Stimulated activated naive B cell treated with anti-CD40 and anti-IgM and Interleukin-4, amounts not matched to agents 10 μg/mL and 1 μg/mL and 100 μg/mL, for 72 hours (primary cell): ENCODE measurements at regions not wholly inside any gene's neighbourhood (a gene's known extent, or its start where the extent isn't known, plus 50 kb on each side); places are given as distances from the start of the nearest gene placed in this dataset.
"Not testable (repeated sequence)": the region's sequence is repeated elsewhere in the genome, so short reads cannot be mapped to it uniquely, and the experiment has no call there.

Experiments used
- ATAC-seq, 2 donors: fragments of 150-1000 bp; cut with Tn5 transposase; replicated peaks; 2 replicates each; pipeline ENCODE4 v1.10.0; 2021; ENCODE audit warnings: moderate library complexity in 1 of 2
- DNase-seq: peaks from one replicate; pipeline ENCODE4 v3.0.0; 2021
- H3K27ac Mint-ChIP-seq: one replicate; pipeline ENCODE4 v1.8.0; 2022; ENCODE audit warnings: mild to moderate bottlenecking, mixed read lengths
- H3K27me3 Mint-ChIP-seq, 2 donors: one replicate each; pipeline ENCODE4 v1.8.0; 2022; ENCODE audit warnings: mixed read lengths in 2 of 2
- H3K36me3 Mint-ChIP-seq, 2 donors: one replicate each; pipeline ENCODE4 v1.8.0; 2022; ENCODE audit warnings: mixed read lengths in 2 of 2, mild to moderate bottlenecking in 1 of 2
- H3K4me1 Mint-ChIP-seq, 2 donors: one replicate each; pipeline ENCODE4 v1.8.0; 2022; ENCODE audit warnings: mixed read lengths in 2 of 2, mild to moderate bottlenecking in 1 of 2
- H3K4me3 Mint-ChIP-seq, 2 donors: one replicate each; pipeline ENCODE4 v1.8.0; 2022; ENCODE audit warnings: mild to moderate bottlenecking in 2 of 2, mixed read lengths in 2 of 2, moderate library complexity in 1 of 2
- H3K9me3 Mint-ChIP-seq, 2 donors: one replicate each; pipeline ENCODE4 v1.8.0; 2022; ENCODE audit warnings: mixed read lengths in 2 of 2, mild to moderate bottlenecking in 1 of 2

GRCh38 chr2:120541972-120542670, 193.5 kb upstream of the GLI2 start:
- ATAC-seq (no peak), DNase-seq (no peak)
- H3K4me3 Mint-ChIP-seq, result no peak overlapping the region
- H3K36me3 Mint-ChIP-seq, result no peaks in the 10 kb centered on the region
- no peaks in the 10 kb centered on the region for H3K9me3 Mint-ChIP-seq
- H3K27me3 Mint-ChIP-seq, result peaks cover 3 to 22% of the 10 kb centered on the region in 2 donors
- no peak overlapping the region for H3K27ac Mint-ChIP-seq
- H3K4me1 Mint-ChIP-seq, result no peaks in the 10 kb centered on the region

GRCh38 chr2:120542911-120543527, 192.6 kb upstream of the GLI2 start:
- H3K4me1 Mint-ChIP-seq, result no peaks in the 10 kb centered on the region
- H3K27me3 Mint-ChIP-seq, result peaks cover 3 to 22% of the 10 kb centered on the region in 2 donors
- H3K27ac Mint-ChIP-seq, result no peak overlapping the region
- no peaks in the 10 kb centered on the region for H3K9me3 Mint-ChIP-seq
- ATAC-seq (no peak), DNase-seq (no peak)
- H3K4me3 Mint-ChIP-seq, result no peak overlapping the region
- no peaks in the 10 kb centered on the region for H3K36me3 Mint-ChIP-seq

DNA sequence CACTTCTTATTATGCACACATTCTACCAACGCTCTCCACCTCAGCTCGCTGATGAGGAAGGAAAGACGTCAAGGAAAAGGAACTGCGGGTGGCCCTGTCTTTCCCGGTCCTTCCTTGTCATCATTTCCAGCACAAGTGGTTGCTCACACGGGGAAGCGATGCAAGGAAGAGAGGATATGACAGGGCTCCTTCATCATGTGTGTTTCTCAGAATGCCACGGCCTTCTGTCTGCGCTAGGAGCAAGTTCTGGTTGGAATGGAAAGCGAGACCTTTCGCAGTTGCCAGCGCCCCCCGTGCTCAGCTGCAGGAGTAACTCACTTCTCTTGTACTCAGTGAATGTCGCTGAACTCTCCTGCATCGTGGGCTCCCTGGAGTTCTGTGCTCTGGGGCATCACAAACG, 191.8 kb upstream of the GLI2 start:
- no peak overlapping the region for H3K4me3 Mint-ChIP-seq
- H3K9me3 Mint-ChIP-seq, result no peaks in the 10 kb centered on the region
- H3K4me1 Mint-ChIP-seq, result no peaks in the 10 kb centered on the region
- DNase-seq (no peak), ATAC-seq (no peak)
- no peaks in the 10 kb centered on the region for H3K36me3 Mint-ChIP-seq
- peaks cover 3 to 22% of the 10 kb centered on the region in 2 donors for H3K27me3 Mint-ChIP-seq
- H3K27ac Mint-ChIP-seq, result no peak overlapping the region

DNA sequence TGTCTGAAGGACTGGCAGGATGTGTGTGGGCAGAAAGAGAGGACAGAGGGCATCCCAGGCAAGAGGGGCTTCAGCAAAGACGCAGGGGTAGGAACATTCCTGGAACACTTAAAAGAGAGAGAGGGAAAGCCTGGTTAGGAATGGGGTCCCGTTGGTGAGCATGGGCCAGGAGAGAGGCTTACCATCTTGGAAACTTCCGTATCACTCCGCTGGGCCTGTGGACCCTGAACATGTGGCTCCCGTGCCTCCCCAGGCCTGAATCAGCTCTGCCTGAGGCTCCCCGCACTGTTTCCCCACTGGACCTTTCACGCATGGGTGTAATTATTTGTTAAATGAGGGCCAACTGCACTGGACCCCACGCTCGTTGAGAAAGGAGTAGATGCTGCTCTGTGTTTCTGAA, 191.1 kb upstream of the GLI2 start:
- no peak for ATAC-seq
- Mint-ChIP-seq H3K9me3 (no peaks in the 10 kb centered on the region), H3K27ac (no peak overlapping the region)

DNA sequence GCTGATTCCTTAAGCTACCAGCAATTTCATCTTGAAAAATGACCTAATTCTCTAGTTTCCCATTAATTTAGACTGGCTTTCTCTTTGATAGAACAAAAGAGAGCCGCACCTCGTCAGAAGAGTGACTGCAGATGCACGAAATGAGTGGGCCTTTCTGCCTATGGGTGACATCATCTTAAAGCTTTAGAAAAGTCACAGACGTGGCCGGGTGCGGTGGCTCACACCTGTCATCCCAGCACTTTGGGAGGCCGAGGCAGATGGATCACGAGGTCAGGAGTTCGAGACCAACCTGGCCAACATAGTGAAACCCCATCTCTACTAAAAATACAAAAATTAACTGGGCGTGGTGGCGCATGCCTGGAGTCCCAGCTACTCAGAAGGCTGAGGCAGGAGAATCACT, 190.7 kb upstream of the GLI2 start:
- H3K9me3 Mint-ChIP-seq, ATAC-seq, H3K36me3 Mint-ChIP-seq, H3K4me3 Mint-ChIP-seq, H3K4me1 Mint-ChIP-seq, DNase-seq, H3K27ac Mint-ChIP-seq: not testable (repeated sequence)
- peaks cover 3 to 22% of the 10 kb centered on the region in 2 donors for H3K27me3 Mint-ChIP-seq

More for the DNA sequence above, 191.1 kb upstream of the GLI2 start:
- Mint-ChIP-seq H3K27me3 (peaks cover 3 to 22% of the 10 kb centered on the region in 2 donors), H3K4me3 (no peak overlapping the region), H3K36me3 (no peaks in the 10 kb centered on the region), H3K4me1 (no peaks in the 10 kb centered on the region)
- DNase-seq, result no peak

DNA sequence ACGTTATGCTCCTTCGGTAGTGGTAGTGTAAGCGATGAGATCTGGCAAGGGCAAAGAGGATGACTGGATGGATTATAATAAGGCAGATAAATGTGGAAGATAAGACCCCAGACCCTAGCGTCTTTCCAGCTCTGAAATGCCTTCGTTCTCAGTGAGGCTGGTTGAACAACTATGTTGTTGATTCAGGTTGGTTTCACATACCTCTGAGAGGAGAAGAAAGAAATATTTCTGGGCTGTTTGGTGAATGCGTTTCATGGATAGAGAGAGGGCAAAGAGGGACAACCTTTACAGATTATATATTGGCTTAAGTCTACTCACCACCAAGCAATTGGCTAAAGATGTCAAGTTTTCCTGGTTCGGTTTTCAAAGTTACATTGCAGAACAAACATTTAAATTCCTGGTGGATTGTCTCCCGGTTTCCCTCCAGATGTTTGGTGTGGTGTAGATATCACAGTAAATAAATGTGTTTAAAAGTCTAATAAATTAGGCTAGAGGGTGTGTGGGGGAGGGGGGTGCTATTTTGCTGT, 190.1 kb upstream of the GLI2 start:
- no peak overlapping the region for H3K27ac Mint-ChIP-seq
- no peaks in the 10 kb centered on the region for H3K4me1 Mint-ChIP-seq
- DNase-seq (no peak), ATAC-seq (no peak)
- peaks cover 3 to 22% of the 10 kb centered on the region in 2 donors for H3K27me3 Mint-ChIP-seq
- no peaks in the 10 kb centered on the region for H3K36me3 Mint-ChIP-seq
- no peaks in the 10 kb centered on the region for H3K9me3 Mint-ChIP-seq
- no peak overlapping the region for H3K4me3 Mint-ChIP-seq

- Mint-ChIP-seq H3K36me3 (no peaks in the 10 kb centered on the region), H3K27ac (no peak overlapping the region), H3K4me1 (no peaks in the 10 kb centered on the region), H3K9me3 (no peaks in the 10 kb centered on the region), H3K4me3 (no peak overlapping the region), H3K27me3 (peaks cover 3 to 18% of the 10 kb centered on the region in 2 donors)
- DNase-seq (no peak), ATAC-seq (no peak)
Observed at GRCh38 chr2:120546048-120546864, 189.4 kb upstream of the GLI2 start.

- no peaks in the 10 kb centered on the region for H3K9me3 Mint-ChIP-seq
- no peak for DNase-seq
- H3K27me3 Mint-ChIP-seq, result peaks cover 3 to 13% of the 10 kb centered on the region in 2 donors
- H3K36me3 Mint-ChIP-seq, result no peaks in the 10 kb centered on the region
- H3K27ac Mint-ChIP-seq, result no peak overlapping the region
- ATAC-seq, result no peak
- H3K4me3 Mint-ChIP-seq, result no peak overlapping the region
- H3K4me1 Mint-ChIP-seq, result peaks cover 4% of the 10 kb centered on the region in 2 donors
Observed at GRCh38 chr2:120546865-120547390, 188.7 kb upstream of the GLI2 start.

DNA sequence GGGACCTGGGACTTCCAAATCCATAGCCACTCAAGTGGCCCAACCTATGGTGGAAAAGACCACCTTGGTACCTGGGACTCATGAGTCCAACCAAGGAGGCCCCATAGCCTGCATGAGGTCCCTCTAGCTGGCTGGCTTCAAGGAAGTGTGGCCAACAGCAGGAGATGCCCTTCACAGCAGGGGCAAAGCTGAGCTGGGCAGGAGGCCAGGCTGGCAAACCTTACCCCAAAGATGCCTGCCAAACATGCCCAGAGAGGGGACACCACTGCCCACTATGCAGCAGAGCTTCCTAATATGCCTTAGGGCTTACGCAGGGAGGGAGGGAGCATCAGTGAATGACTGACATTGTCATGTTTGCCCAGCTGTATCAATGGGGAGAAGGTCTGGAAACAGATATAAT, 188.0 kb upstream of the GLI2 start:
- Mint-ChIP-seq H3K4me3 (no peak overlapping the region), H3K27me3 (peaks cover 2 to 13% of the 10 kb centered on the region in 2 donors), H3K9me3 (no peaks in the 10 kb centered on the region), H3K27ac (no peak overlapping the region), H3K36me3 (no peaks in the 10 kb centered on the region), H3K4me1 (peaks cover 4% of the 10 kb centered on the region in 2 donors)
- DNase-seq (no peak), ATAC-seq (no peak)

- ATAC-seq (no peak), DNase-seq (no peak)
- no peaks in the 10 kb centered on the region for H3K36me3 Mint-ChIP-seq
- H3K9me3 Mint-ChIP-seq, result no peaks in the 10 kb centered on the region
- no peak overlapping the region for H3K4me3 Mint-ChIP-seq
- H3K27me3 Mint-ChIP-seq, result peaks cover 12 to 24% of the 10 kb centered on the region in 2 donors
- no peak overlapping the region for H3K27ac Mint-ChIP-seq
- H3K4me1 Mint-ChIP-seq, result peaks cover 7 to 11% of the 10 kb centered on the region in 2 donors
Observed at GRCh38 chr2:120548627-120549608, 186.8 kb upstream of the GLI2 start.

DNA sequence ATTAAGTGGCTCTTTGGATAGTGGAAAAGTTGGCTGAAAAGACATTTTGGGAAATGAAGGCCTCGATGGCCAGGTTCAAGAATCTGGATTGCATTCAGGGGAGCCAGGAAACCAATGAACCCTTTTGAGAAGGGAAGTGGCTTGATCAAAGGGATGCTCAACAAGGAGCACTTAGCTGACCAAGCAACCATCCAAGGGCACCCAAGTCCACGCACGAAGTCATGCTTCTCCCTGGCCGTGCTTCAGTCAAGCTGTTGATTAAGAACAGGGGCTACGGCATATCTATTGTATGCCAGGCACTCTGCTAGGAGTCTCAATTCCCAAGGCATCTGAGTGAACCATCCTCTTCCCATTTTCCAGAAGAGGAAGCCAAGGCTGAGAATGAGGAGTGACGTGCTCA, 185.8 kb upstream of the GLI2 start:
- Mint-ChIP-seq H3K4me1 (peaks cover 7 to 11% of the 10 kb centered on the region in 2 donors), H3K9me3 (no peaks in the 10 kb centered on the region), H3K27ac (no peak overlapping the region), H3K36me3 (no peaks in the 10 kb centered on the region), H3K4me3 (no peak overlapping the region), H3K27me3 (peaks cover 17 to 29% of the 10 kb centered on the region in 2 donors)
- DNase-seq, result no peak
- no peak for ATAC-seq

DNA sequence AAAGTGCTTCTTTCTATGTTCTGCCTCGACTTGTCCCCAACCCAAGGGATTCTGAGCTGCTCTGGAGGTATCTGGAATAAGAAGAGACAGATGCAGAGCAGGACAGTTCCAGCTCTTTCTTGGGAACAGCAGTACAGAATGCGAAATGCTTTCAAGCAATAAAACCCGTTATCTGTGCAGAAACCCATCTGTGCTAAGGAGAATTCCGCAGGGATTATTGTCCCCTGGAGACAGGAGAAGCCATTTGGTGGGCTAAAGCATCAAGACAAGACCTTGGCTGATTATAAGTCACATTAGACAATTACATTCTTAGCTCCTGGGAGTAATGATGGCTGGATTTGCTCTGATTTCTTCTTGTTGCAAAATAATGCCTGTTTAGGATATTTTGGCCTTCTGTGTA, 185.4 kb upstream of the GLI2 start:
- no peak overlapping the region for H3K27ac Mint-ChIP-seq
- no peak for ATAC-seq
- no peak overlapping the region for H3K4me3 Mint-ChIP-seq
- no peaks in the 10 kb centered on the region for H3K9me3 Mint-ChIP-seq
- no peaks in the 10 kb centered on the region for H3K36me3 Mint-ChIP-seq
- H3K4me1 Mint-ChIP-seq, result peaks cover 7 to 11% of the 10 kb centered on the region in 2 donors
- no peak for DNase-seq
- peaks cover 17 to 29% of the 10 kb centered on the region in 2 donors for H3K27me3 Mint-ChIP-seq

- peaks cover 7 to 11% of the 10 kb centered on the region in 2 donors for H3K4me1 Mint-ChIP-seq
Observed at GRCh38 chr2:120550893-120551446, 184.7 kb upstream of the GLI2 start.

More at GRCh38 chr2:120550893-120551446, 184.7 kb upstream of the GLI2 start:
- ATAC-seq, result no peak
- no peak overlapping the region for H3K4me3 Mint-ChIP-seq
- DNase-seq, result no peak
- no peaks in the 10 kb centered on the region for H3K36me3 Mint-ChIP-seq
- no peak overlapping the region for H3K27ac Mint-ChIP-seq
- no peaks in the 10 kb centered on the region for H3K9me3 Mint-ChIP-seq
- H3K27me3 Mint-ChIP-seq, result peaks cover 17 to 22% of the 10 kb centered on the region in 2 donors
